Spleen (tissue), 11 donors: ENCODE measurements at regions not wholly inside any gene's neighbourhood (a gene's known extent, or its start where the extent isn't known, plus 50 kb on each side); places are given as distances from the start of the nearest gene placed in this dataset.
A peak's percentile ranks its signal among the peaks of the same experiment; 100 is the strongest.

Experiments
- DNase-seq: peaks from one replicate; pipeline ENCODE4 v3.0.0-alpha.2; 2020
- H3K27ac ChIP-seq, 8 donors: fragments of 200-600 bp; sonication (generic) in 7 of 8; 1 replicate in 4 of 8; 2 replicates in 4 of 8; pipeline versions ENCODE4 v1.5.0 to v1.8.0; 2016 to 2021; ENCODE audit warnings: inconsistent platforms in 4 of 8, mild to moderate bottlenecking in 4 of 8, moderate library complexity in 1 of 8
- H3K27me3 ChIP-seq, 7 donors: fragments of 200-600 bp; sonication (generic) in 6 of 7; replicated peaks in 1 of 7; 1 replicate in 4 of 7; 2 replicates in 3 of 7; pipeline versions ENCODE4 v1.5.0 to v1.8.0; 2016 to 2021; ENCODE audit warnings: inconsistent platforms in 3 of 7, mild to moderate bottlenecking in 1 of 7
- H3K36me3 ChIP-seq, 6 donors: fragments of 200-600 bp; sonication (generic) in 5 of 6; 1 replicate in 4 of 6; 2 replicates in 2 of 6; pipeline versions ENCODE4 v1.5.0 to v1.8.0; 2016 to 2021; ENCODE audit warnings: inconsistent platforms in 2 of 6
- H3K4me1 ChIP-seq, 6 donors: fragments of 200-600 bp; sonication (generic) in 5 of 6; 1 replicate in 3 of 6; 2 replicates in 3 of 6; pipeline versions ENCODE4 v1.5.0 to v1.8.0; 2016 to 2021; ENCODE audit warnings: inconsistent platforms in 3 of 6
- H3K4me3 ChIP-seq, 8 donors: fragments of 200-600 bp; sonication (generic) in 7 of 8; 1 replicate in 4 of 8; 2 replicates in 4 of 8; pipeline versions ENCODE4 v1.5.0 to v1.8.0; 2016 to 2021; ENCODE audit warnings: inconsistent platforms in 4 of 8, mild to moderate bottlenecking in 4 of 8, moderate library complexity in 2 of 8
- H3K9me3 ChIP-seq, 8 donors: fragments of 200-600 bp; sonication (generic) in 7 of 8; 1 replicate in 4 of 8; 2 replicates in 4 of 8; pipeline versions ENCODE4 v1.5.0 to v1.8.0; 2016 to 2021; ENCODE audit warnings: inconsistent platforms in 4 of 8
- CTCF ChIP-seq, 11 experiments: fragments of 200-600 bp in 7 of 11; fragments of 450-650 bp in 4 of 11; sonication (generic) in 4 of 11; IDR thresholded peaks in 8 of 11; conservative IDR thresholded peaks in 3 of 11; 1 replicate in 7 of 11; 2 replicates in 4 of 11; pipeline versions ENCODE4 v1.4.0 to v1.8.0; 2016 to 2021; ENCODE audit warnings: antibody characterized with exemption in 11 of 11, inconsistent platforms in 4 of 11, mild to moderate bottlenecking in 1 of 11
- POLR2A ChIP-seq, 3 donors: fragments of 450-650 bp; IDR thresholded peaks; one replicate each; pipeline ENCODE4 v1.5.1; 2017; ENCODE audit warnings: antibody characterized with exemption in 3 of 3, mild to moderate bottlenecking in 1 of 3
- POLR2AphosphoS5 ChIP-seq, 3 donors: sonication (generic); formaldehyde crosslinking; IDR thresholded peaks; one replicate each; pipeline ENCODE4 v1.5.1; 2017; ENCODE audit warnings: antibody characterized with exemption in 3 of 3
- WGBS, 5 donors: extraction: QIAGEN DNeasy Blood & Tissue Kit in 3 of 5; methylation state at CpG; one replicate each; pipeline versions ENCODE4 v1.1.5 to v1.1.7; 2013 to 2018; 5-methylcytosine and 5-hydroxymethylcytosine counted together
- intact Hi-C: fragments of 100-400 bp; cut with DNase I; formaldehyde crosslinking; loops from one replicate; pipeline ENCODE4 v1.15.0; 2023; ENCODE audit warnings: low total_unique reads
- donor health status: healthy with polysubstance abuse.
- donor health status: DM: no; HTN: no; CAD: no; lungs with moderate emphysema.
- donor health status: DM: no; HTN: no; CAD: no.
- donor health status: Bipolar disorder and iron deficiency.
- donor health status: healthy.
- donor health status: DM: no; HTN: no; CAD: no.
- donor health status: DM: yes; HTN: yes; CAD: no.

- Histone ChIP-seq H3K27ac (peak overlapping the region in 2 of 8 donors; percentile 33 to 51), H3K4me1 (peaks cover 0 to 14% (median 6%) of the 10 kb centered on the region in 6 donors), H3K9me3 (no peaks in the 10 kb centered on the region), H3K36me3 (no peaks in the 10 kb centered on the region), H3K4me3 (no peak overlapping the region), H3K27me3 (peaks cover 0 to 43% (median 0%) of the 10 kb centered on the region in 7 donors)
- WGBS, 5 donors = 56 to 75% (median 60%) methylated on average over 1 to 5 of the region's 5 CpGs
- DNase-seq = no peak
- intact Hi-C loops = no loop called here
- no peak for TF ChIP-seq POLR2A (IDR thresholded peaks at IDR 0.05)
- no peak for TF ChIP-seq POLR2AphosphoS5 (IDR thresholded peaks at IDR 0.05)
- TF ChIP-seq CTCF (IDR thresholded peaks at IDR 0.05 in 8 of 11, conservative IDR thresholded peaks at IDR 0.05 in 3 of 11) = no peak
Observed at GRCh38 chr11:70671611-70672010, 273.3 kb downstream of the CTTN start.

GRCh38 chr11:70672991-70673653, 274.8 kb downstream of the CTTN start:
- no peak overlapping the region for H3K4me3 ChIP-seq
- no peak for TF ChIP-seq CTCF (IDR thresholded peaks at IDR 0.05 in 8 of 11, conservative IDR thresholded peaks at IDR 0.05 in 3 of 11)
- TF ChIP-seq POLR2AphosphoS5 (IDR thresholded peaks at IDR 0.05) = no peak
- TF ChIP-seq POLR2A (IDR thresholded peaks at IDR 0.05) = no peak
- no peak for DNase-seq
- intact Hi-C loops = no loop called here
- WGBS, 5 donors = 90 to 98% (median 91%) methylated on average over 7 to 8 of the region's 8 CpGs
- peaks cover 0 to 29% (median 0%) of the 10 kb centered on the region in 7 donors for H3K27me3 ChIP-seq
- H3K4me1 ChIP-seq = peaks cover 0 to 14% (median 6%) of the 10 kb centered on the region in 6 donors
- no peaks in the 10 kb centered on the region for H3K36me3 ChIP-seq
- no peak overlapping the region for H3K27ac ChIP-seq
- no peaks in the 10 kb centered on the region for H3K9me3 ChIP-seq

GRCh38 chr11:70674605-70675004, 276.3 kb downstream of the CTTN start:
- Histone ChIP-seq H3K9me3 (no peaks in the 10 kb centered on the region), H3K27ac (no peak overlapping the region)

More at GRCh38 chr11:70674605-70675004, 276.3 kb downstream of the CTTN start:
- 84 to 94% (median 87%) methylated on average over 3 of the region's 3 CpGs for WGBS, 5 donors
- no peaks in the 10 kb centered on the region for H3K36me3 ChIP-seq
- intact Hi-C loops = no loop called here
- no peak for DNase-seq
- H3K27me3 ChIP-seq = peaks cover 0 to 15% (median 0%) of the 10 kb centered on the region in 7 donors
- TF ChIP-seq POLR2A (IDR thresholded peaks at IDR 0.05) (no peak), CTCF (IDR thresholded peaks at IDR 0.05 in 8 of 11, conservative IDR thresholded peaks at IDR 0.05 in 3 of 11) (no peak), POLR2AphosphoS5 (IDR thresholded peaks at IDR 0.05) (no peak)
- H3K4me3 ChIP-seq = no peak overlapping the region
- H3K4me1 ChIP-seq = peaks cover 0 to 14% (median 6%) of the 10 kb centered on the region in 6 donors
